ENCODE measurements at regions not wholly inside any gene's neighbourhood (a gene's known extent, or its start where the extent isn't known, plus 50 kb on each side); places are given as distances from the start of the nearest gene placed in this dataset.
A peak's percentile ranks its signal among the peaks of the same experiment; 100 is the strongest.
"Not testable (repeated sequence)": the region's sequence is repeated elsewhere in the genome, so short reads cannot be mapped to it uniquely, and the experiment has no call there.

DNA sequence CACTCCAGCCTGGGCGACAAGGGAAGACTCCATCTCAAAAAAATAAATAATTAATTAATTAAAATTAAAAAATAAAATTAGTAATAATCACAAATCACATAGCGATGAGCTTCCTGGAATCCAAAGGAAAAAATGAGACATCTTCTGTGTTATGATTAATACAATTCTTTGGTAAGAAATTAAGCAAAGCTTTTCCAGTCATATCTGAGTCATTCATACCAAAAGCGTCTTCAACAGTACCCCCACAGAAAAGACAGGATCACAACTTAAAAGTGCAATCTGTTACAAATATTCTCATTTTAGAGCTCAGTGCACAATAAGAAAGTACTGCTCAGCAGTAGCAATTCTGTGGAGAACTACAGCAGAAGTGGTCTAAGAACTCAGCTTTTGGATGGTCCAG is 168.5 kb upstream of the MXRA5 start:
- Histone ChIP-seq H3K27ac (ENCODE audit: low read length) (no peak overlapping the region), H3K4me1 (ENCODE audit: control insufficient read depth, insufficient read depth, low read length) (no peaks in the 10 kb centered on the region), H3K9me3 (replicated peaks; ENCODE audit: control insufficient read depth, low read depth, low read length) (no peaks in the 10 kb centered on the region), H3K27me3 (ENCODE audit: control insufficient read depth, insufficient read depth, low read length) (no peaks in the 10 kb centered on the region), H3K36me3 (ENCODE audit: control insufficient read depth, insufficient read depth, low read length) (no peaks in the 10 kb centered on the region), H3K4me3 (ENCODE audit: low read length) (no peak overlapping the region)
- no peak for DNase-seq
- no CpG with 5 or more reads among the region's 3 CpGs for WGBS (ENCODE audit: insufficient coverage)

DNA sequence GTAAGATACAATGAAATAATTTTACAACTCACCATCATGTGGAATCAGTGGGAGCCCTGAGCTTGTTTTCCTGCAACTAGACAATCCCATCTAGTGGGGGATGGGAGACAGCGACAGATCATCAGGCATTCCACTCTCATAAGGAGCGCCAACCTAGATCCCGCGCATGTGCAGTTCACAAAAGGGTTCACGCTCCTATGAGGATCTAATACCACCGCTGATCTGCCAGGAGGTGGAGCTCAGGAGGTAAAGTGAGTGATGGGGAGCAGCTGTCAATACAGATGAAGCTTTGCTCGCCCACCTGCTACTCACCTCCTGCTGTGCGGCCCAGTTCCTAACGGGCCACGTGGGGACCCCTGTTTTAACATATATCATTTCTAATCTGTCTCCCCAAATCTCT is 165.7 kb upstream of the MXRA5 start:
- not testable (repeated sequence) for H3K27ac ChIP-seq (ENCODE audit: low read length); H3K9me3 ChIP-seq (replicated peaks; ENCODE audit: control insufficient read depth, low read depth, low read length); H3K27me3 ChIP-seq (ENCODE audit: control insufficient read depth, insufficient read depth, low read length); DNase-seq; H3K4me1 ChIP-seq (ENCODE audit: control insufficient read depth, insufficient read depth, low read length); H3K4me3 ChIP-seq (ENCODE audit: low read length); H3K36me3 ChIP-seq (ENCODE audit: control insufficient read depth, insufficient read depth, low read length)
- no CpG with 5 or more reads among the region's 10 CpGs for WGBS (ENCODE audit: insufficient coverage)

- Histone ChIP-seq H3K4me1 (ENCODE audit: control insufficient read depth, insufficient read depth, low read length) (no peaks in the 10 kb centered on the region), H3K27me3 (ENCODE audit: control insufficient read depth, insufficient read depth, low read length) (no peaks in the 10 kb centered on the region), H3K4me3 (ENCODE audit: low read length) (no peak overlapping the region), H3K36me3 (ENCODE audit: control insufficient read depth, insufficient read depth, low read length) (no peaks in the 10 kb centered on the region), H3K9me3 (replicated peaks; ENCODE audit: control insufficient read depth, low read depth, low read length) (no peaks in the 10 kb centered on the region), H3K27ac (ENCODE audit: low read length) (no peak overlapping the region)
- 20% methylated on average over 1 of the region's 4 CpGs for WGBS (ENCODE audit: insufficient coverage)
- DNase-seq: peak; percentile 53
Observed at GRCh38 chrX:3509934-3510333, 163.5 kb upstream of the MXRA5 start.

DNA sequence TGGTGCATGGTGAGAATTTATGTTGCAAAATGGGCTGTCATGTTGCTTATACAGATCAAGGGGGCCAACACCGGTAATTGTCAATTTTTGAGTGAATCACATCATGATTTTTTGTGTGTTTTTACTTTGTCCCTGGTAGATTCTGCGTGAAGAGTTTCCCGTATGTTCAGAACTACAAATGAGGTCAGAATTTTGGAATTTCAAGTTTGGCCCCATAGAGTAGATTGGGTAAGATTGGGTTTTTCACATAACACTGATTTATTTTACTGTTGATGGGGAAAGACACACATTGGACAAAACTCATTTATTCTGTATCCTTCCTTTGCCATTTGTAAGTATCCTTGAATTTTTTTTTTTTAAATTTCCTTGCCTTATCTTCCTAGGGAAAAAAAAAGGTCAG is 158.5 kb upstream of the MXRA5 start:
- Histone ChIP-seq H3K27me3 (ENCODE audit: control insufficient read depth, insufficient read depth, low read length) (peaks cover 2% of the 10 kb centered on the region), H3K4me3 (ENCODE audit: low read length) (no peak overlapping the region), H3K4me1 (ENCODE audit: control insufficient read depth, insufficient read depth, low read length) (peaks cover 11% of the 10 kb centered on the region), H3K9me3 (replicated peaks; ENCODE audit: control insufficient read depth, low read depth, low read length) (no peaks in the 10 kb centered on the region), H3K36me3 (ENCODE audit: control insufficient read depth, insufficient read depth, low read length) (no peaks in the 10 kb centered on the region), H3K27ac (ENCODE audit: low read length) (no peak overlapping the region)
- no peak for DNase-seq
- no CpG with 5 or more reads among the region's 3 CpGs for WGBS (ENCODE audit: insufficient coverage)

DNA sequence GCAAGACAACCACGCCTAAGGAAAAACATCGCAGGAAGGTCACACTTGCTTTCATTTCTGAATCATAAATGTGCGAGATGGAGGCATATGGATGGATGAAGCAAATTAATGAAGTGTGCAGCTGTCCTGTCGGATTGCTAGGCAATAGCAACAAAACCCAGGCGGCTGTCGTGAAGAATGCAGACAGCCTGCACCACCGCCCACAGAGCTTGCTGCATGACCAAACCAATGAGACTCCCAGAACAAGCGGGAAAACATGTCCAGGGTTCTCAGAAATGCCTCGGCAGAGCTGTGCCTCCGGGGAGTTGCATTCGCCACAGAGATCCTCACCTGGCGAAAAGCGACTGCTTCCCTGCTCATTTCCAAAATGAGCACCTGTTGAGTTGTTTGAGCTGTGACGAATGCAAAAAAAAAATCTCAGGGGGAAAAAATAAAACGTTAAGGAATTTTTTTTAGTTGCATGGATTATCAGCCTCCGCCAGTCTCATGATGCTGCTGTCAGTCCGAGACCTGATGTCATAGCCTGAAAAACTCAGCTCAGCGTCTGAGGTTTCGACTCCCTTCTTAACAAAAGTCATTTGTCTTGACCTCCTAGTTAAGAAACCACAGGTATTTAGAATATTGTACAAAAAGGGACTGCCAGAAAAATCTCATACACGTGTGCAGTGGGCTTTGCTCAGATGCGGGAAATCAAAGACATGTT is 155.5 kb upstream of the MXRA5 start:
- Histone ChIP-seq H3K4me1 (ENCODE audit: control insufficient read depth, insufficient read depth, low read length) (peaks cover 16% of the 10 kb centered on the region), H3K27me3 (ENCODE audit: control insufficient read depth, insufficient read depth, low read length) (peaks cover 2% of the 10 kb centered on the region), H3K36me3 (ENCODE audit: control insufficient read depth, insufficient read depth, low read length) (no peaks in the 10 kb centered on the region), H3K4me3 (ENCODE audit: low read length) (no peak overlapping the region), H3K9me3 (replicated peaks; ENCODE audit: control insufficient read depth, low read depth, low read length) (no peaks in the 10 kb centered on the region), H3K27ac (ENCODE audit: low read length) (peak overlapping the region; percentile 71)
- DNase-seq: peak; percentile 91
- 19% methylated on average over 12 of the region's 21 CpGs for WGBS (ENCODE audit: insufficient coverage)

GRCh38 chrX:3495836-3496769 is 149.7 kb upstream of the MXRA5 start:
- not testable (repeated sequence) for H3K36me3 ChIP-seq (ENCODE audit: control insufficient read depth, insufficient read depth, low read length); H3K9me3 ChIP-seq (replicated peaks; ENCODE audit: control insufficient read depth, low read depth, low read length); H3K27me3 ChIP-seq (ENCODE audit: control insufficient read depth, insufficient read depth, low read length); H3K4me3 ChIP-seq (ENCODE audit: low read length); H3K4me1 ChIP-seq (ENCODE audit: control insufficient read depth, insufficient read depth, low read length)
- WGBS (ENCODE audit: insufficient coverage): 23% methylated on average over 3 of the region's 12 CpGs
- peak overlapping the region; percentile 29 for H3K27ac ChIP-seq (ENCODE audit: low read length)
- peak; percentile 81 for DNase-seq

- Histone ChIP-seq H3K9me3 (replicated peaks; ENCODE audit: control insufficient read depth, low read depth, low read length) (no peaks in the 10 kb centered on the region), H3K4me1 (ENCODE audit: control insufficient read depth, insufficient read depth, low read length) (peaks cover 5% of the 10 kb centered on the region), H3K4me3 (ENCODE audit: low read length) (no peak overlapping the region), H3K36me3 (ENCODE audit: control insufficient read depth, insufficient read depth, low read length) (no peaks in the 10 kb centered on the region), H3K27me3 (ENCODE audit: control insufficient read depth, insufficient read depth, low read length) (no peaks in the 10 kb centered on the region), H3K27ac (ENCODE audit: low read length) (no peak overlapping the region)
- DNase-seq: no peak
Observed at GRCh38 chrX:3493605-3494004, 147.2 kb upstream of the MXRA5 start.

DNA sequence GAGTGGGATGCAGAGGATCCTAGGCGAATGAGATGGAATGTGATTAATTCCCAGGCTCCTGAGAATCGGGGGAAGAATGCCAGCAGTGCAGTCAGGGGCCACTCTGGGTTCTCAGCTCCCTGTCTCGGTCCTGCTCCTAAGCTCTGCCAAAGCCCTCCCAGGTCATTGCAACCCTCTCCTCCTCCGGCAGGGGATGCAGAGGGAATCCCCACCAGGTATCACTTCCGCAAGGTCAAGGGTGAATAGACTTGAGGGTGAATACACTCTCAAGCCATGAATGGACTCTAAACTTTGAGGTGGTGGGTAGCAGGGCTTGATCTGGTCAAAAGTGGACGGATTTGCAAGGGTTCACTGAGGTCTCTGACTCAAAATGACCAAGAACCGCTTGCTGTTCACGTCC is 139.3 kb upstream of the MXRA5 start:
- DNase-seq: no peak
- 84% methylated on average over 4 of the region's 8 CpGs for WGBS (ENCODE audit: insufficient coverage)
- Histone ChIP-seq H3K27ac (ENCODE audit: low read length) (no peak overlapping the region), H3K9me3 (replicated peaks; ENCODE audit: control insufficient read depth, low read depth, low read length) (no peaks in the 10 kb centered on the region), H3K4me3 (ENCODE audit: low read length) (no peak overlapping the region), H3K36me3 (ENCODE audit: control insufficient read depth, insufficient read depth, low read length) (no peaks in the 10 kb centered on the region), H3K4me1 (ENCODE audit: control insufficient read depth, insufficient read depth, low read length) (no peaks in the 10 kb centered on the region), H3K27me3 (ENCODE audit: control insufficient read depth, insufficient read depth, low read length) (no peaks in the 10 kb centered on the region)

DNA sequence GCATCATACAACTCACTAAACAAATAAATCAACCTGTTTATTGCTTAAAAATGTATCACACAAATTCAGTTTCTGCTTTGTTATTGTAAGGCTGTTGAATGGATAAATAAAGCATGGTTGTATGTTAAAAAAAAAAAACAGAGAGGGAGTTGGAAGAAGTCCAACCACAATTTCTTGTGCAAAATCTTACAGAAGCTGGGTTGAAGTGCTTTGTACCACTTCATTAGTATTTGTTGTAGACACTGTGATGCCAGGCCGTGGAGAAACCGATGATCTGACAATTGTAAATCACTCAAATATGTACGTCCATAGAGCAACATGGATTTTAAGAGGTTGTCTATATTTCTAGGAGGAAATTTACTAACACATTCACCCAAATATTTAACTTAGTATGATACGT is 132.6 kb upstream of the MXRA5 start:
- DNase-seq: no peak
- H3K4me1 ChIP-seq (ENCODE audit: control insufficient read depth, insufficient read depth, low read length): no peaks in the 10 kb centered on the region
- H3K36me3 ChIP-seq (ENCODE audit: control insufficient read depth, insufficient read depth, low read length): no peaks in the 10 kb centered on the region
- H3K4me3 ChIP-seq (ENCODE audit: low read length): no peak overlapping the region
- no peak overlapping the region for H3K27ac ChIP-seq (ENCODE audit: low read length)
- H3K27me3 ChIP-seq (ENCODE audit: control insufficient read depth, insufficient read depth, low read length): peaks cover 2% of the 10 kb centered on the region
- no peaks in the 10 kb centered on the region for H3K9me3 ChIP-seq (replicated peaks; ENCODE audit: control insufficient read depth, low read depth, low read length)
- no CpG with 5 or more reads among the region's 4 CpGs for WGBS (ENCODE audit: insufficient coverage)

DNA sequence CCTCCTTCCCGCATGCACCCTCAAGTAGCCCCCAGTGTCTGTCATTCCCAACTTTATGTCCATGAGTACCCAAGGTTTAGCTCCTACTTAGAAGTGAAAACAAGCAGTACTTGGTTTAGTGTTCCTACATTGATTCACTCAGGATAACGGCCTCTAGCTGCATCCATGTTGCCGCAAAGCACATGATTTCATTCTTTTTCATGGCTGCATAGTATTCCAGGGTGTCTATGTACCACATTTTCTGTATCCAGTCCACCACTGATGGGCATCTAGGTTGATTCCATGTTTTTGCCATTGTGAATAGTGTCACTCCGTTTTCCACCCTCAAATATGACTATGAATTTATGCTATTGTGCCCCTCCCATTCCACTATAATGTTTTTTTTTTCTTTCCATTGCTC is 130.5 kb upstream of the MXRA5 start:
- Histone ChIP-seq H3K27me3 (ENCODE audit: control insufficient read depth, insufficient read depth, low read length) (peaks cover 2% of the 10 kb centered on the region), H3K36me3 (ENCODE audit: control insufficient read depth, insufficient read depth, low read length) (no peaks in the 10 kb centered on the region), H3K9me3 (replicated peaks; ENCODE audit: control insufficient read depth, low read depth, low read length) (no peaks in the 10 kb centered on the region), H3K27ac (ENCODE audit: low read length) (no peak overlapping the region), H3K4me1 (ENCODE audit: control insufficient read depth, insufficient read depth, low read length) (no peaks in the 10 kb centered on the region), H3K4me3 (ENCODE audit: low read length) (no peak overlapping the region)
- 94% methylated on average over 3 of the region's 4 CpGs for WGBS (ENCODE audit: insufficient coverage)
- no peak for DNase-seq
